SK-N-SH (cell line): ENCODE measurements at regions not wholly inside any gene's neighbourhood (a gene's known extent, or its start where the extent isn't known, plus 50 kb on each side); places are given as distances from the start of the nearest gene placed in this dataset.

Experiments
- CTCF ChIA-PET: fragments of 300-600, 350-600 bp; formaldehyde crosslinking; extraction: SDS; loops from one replicate; lab custom pipeline; 2021; lab: Yijun Ruan, JAX
- POLR2A ChIA-PET: fragments of 350-600 bp; sonication (Branson Sonifier 250); formaldehyde crosslinking; extraction: SDS; loops from one replicate; lab custom pipeline; 2020; ENCODE audit warnings: antibody characterized with exemption, inconsistent platforms; lab: Yijun Ruan, JAX
- DNase-seq: peaks from one replicate; pipeline ENCODE4 v3.0.0; 2012
- H2AFZ ChIP-seq: fragments of 200-600 bp; sonication (generic); 2 replicates; pipeline ENCODE4 v1.8.1; 2016; ENCODE audit warnings: antibody characterized with exemption, mild to moderate bottlenecking, low read depth
- H3F3A ChIP-seq: fragments of 200-600 bp; sonication (generic); replicated peaks from 2 replicates; pipeline ENCODE3; 2016; ENCODE audit warnings: antibody characterized with exemption, mild to moderate bottlenecking; ENCODE audit not compliant: insufficient read depth
- H3K27ac ChIP-seq, 2 experiments: fragments of 200-500 bp in 1 of 2; fragments of 200-600 bp in 1 of 2; sonication (Bioruptor generic) in 1 of 2; sonication (generic), shearing (Covaris generic) in 1 of 2; 2 replicates each; pipeline versions ENCODE4 v1.5.1 to v1.6.1; 2014 to 2016; ENCODE audit warnings: low read depth in 2 of 2, inconsistent platforms in 1 of 2, low read length in 1 of 2, mild to moderate bottlenecking in 1 of 2, mixed read lengths in 1 of 2
- H3K27me3 ChIP-seq: fragments of 200-600 bp; sonication (generic), shearing (Covaris generic); 2 replicates; pipeline ENCODE4 v1.6.1; 2016; ENCODE audit warnings: mixed run types; ENCODE audit not compliant: insufficient read depth
- H3K36me3 ChIP-seq, 2 experiments: fragments of 200-500 bp in 1 of 2; fragments of 200-600 bp in 1 of 2; sonication (Bioruptor generic) in 1 of 2; sonication (generic) in 1 of 2; replicated peaks in 1 of 2; 2 replicates each; pipeline versions ENCODE3 to v1.5.1; 2014 to 2016; ENCODE audit warnings: low read length in 1 of 2, mild to moderate bottlenecking in 1 of 2; ENCODE audit not compliant: insufficient read depth in 2 of 2, control insufficient read depth in 1 of 2
- H3K4me1 ChIP-seq, 2 experiments: fragments of 200-500 bp in 1 of 2; fragments of 200-600 bp in 1 of 2; sonication (Bioruptor generic) in 1 of 2; sonication (generic), shearing (Covaris generic) in 1 of 2; 2 replicates each; pipeline versions ENCODE4 v1.5.1 to v1.6.1; 2014 to 2016; ENCODE audit warnings: low read depth in 1 of 2, low read length in 1 of 2, mixed run types in 1 of 2; ENCODE audit not compliant: insufficient read depth in 2 of 2, control insufficient read depth in 1 of 2
- H3K4me2 ChIP-seq: fragments of 200-600 bp; sonication (generic), shearing (Covaris generic); 2 replicates; pipeline ENCODE4 v1.6.1; 2017; ENCODE audit warnings: mixed run types
- H3K4me3 ChIP-seq, 2 experiments: fragments of 200-500 bp in 1 of 2; fragments of 200-600 bp in 1 of 2; sonication (Bioruptor generic) in 1 of 2; sonication (generic), shearing (Covaris generic) in 1 of 2; 2 replicates each; pipeline versions ENCODE4 v1.5.1 to v1.8.1; 2014 to 2016; ENCODE audit warnings: low read depth in 2 of 2, inconsistent platforms in 1 of 2, low read length in 1 of 2, mild to moderate bottlenecking in 1 of 2, mixed read lengths in 1 of 2, moderate library complexity in 1 of 2
- H3K79me2 ChIP-seq: fragments of 200-600 bp; sonication (generic); 2 replicates; pipeline ENCODE4 v1.8.1; 2017; ENCODE audit warnings: mild to moderate bottlenecking; ENCODE audit not compliant: insufficient read depth
- H3K9ac ChIP-seq: fragments of 200-600 bp; sonication (generic); 2 replicates; pipeline ENCODE4 v1.6.1; 2017; ENCODE audit warnings: mixed run types
- H3K9me2 ChIP-seq: fragments of 200-600 bp; sonication (generic); 2 replicates; pipeline ENCODE4 v1.6.1; 2017; ENCODE audit warnings: mixed run types
- H3K9me3 ChIP-seq: fragments of 200-600 bp; sonication (generic); 2 replicates; pipeline ENCODE4 v1.6.1; 2017; ENCODE audit warnings: mixed run types, mild to moderate bottlenecking, moderate library complexity
- H4K20me1 ChIP-seq: fragments of 200-600 bp; sonication (generic); 2 replicates; pipeline ENCODE4 v1.6.1; 2017; ENCODE audit warnings: mild to moderate bottlenecking, mixed run types; ENCODE audit not compliant: insufficient read depth
- ELF1 ChIP-seq: IDR thresholded peaks from 2 replicates; pipeline ENCODE4 v1.4.0; 2012
- EP300 ChIP-seq, 2 experiments: IDR thresholded peaks; 2 replicates each; pipeline versions ENCODE4 v1.4.0 to v1.6.1; 2012; ENCODE audit warnings: borderline replicate concordance in 1 of 2, low read depth in 1 of 2, low read length in 1 of 2
- FOXJ3 ChIP-seq: sonication (generic); formaldehyde crosslinking; IDR thresholded peaks from 2 replicates; pipeline ENCODE4 v1.5.1; 2020; ENCODE audit warnings: mild to moderate bottlenecking, missing genetic modification reagents
- MXI1 ChIP-seq: IDR thresholded peaks from 2 replicates; pipeline ENCODE4 v1.6.1; 2012; ENCODE audit warnings: mild to moderate bottlenecking, low read depth, low read length, improper control_type of control experiment
- RAD21 ChIP-seq: IDR thresholded peaks from 2 replicates; pipeline ENCODE4 v1.6.1; 2012; ENCODE audit warnings: mild to moderate bottlenecking, low read length
- SMC3 ChIP-seq: IDR thresholded peaks from 2 replicates; pipeline ENCODE4 v1.6.1; 2012; ENCODE audit warnings: low read depth, low read length, improper control_type of control experiment
- TAF1 ChIP-seq: IDR thresholded peaks from 2 replicates; pipeline ENCODE4 v1.6.1; 2012; ENCODE audit warnings: low read depth, mild to moderate bottlenecking, low read length, moderate library complexity, borderline replicate concordance
- TEAD4 ChIP-seq: IDR thresholded peaks from 2 replicates; pipeline ENCODE4 v1.4.0; 2012; ENCODE audit warnings: mild to moderate bottlenecking, borderline replicate concordance; ENCODE audit not compliant: insufficient read depth
- WGBS: methylation state at CpG from one replicate; pipeline ENCODE4 v1.1.6; 2017; ENCODE audit warnings: low lambda C conversion rate; 5-methylcytosine and 5-hydroxymethylcytosine counted together
- TF ChIP-seq, protein P1 (sequence below): IDR thresholded peaks from 2 replicates; pipeline ENCODE4 v1.4.0; 2012; ENCODE audit warnings: low read depth
- TF ChIP-seq, protein P2 (sequence below): fragments of 200-600 bp; sonication (generic); IDR thresholded peaks from 2 replicates; pipeline ENCODE4 v1.6.1; 2017; ENCODE audit warnings: antibody characterized with exemption, mild to moderate bottlenecking, moderate library complexity

DNA sequence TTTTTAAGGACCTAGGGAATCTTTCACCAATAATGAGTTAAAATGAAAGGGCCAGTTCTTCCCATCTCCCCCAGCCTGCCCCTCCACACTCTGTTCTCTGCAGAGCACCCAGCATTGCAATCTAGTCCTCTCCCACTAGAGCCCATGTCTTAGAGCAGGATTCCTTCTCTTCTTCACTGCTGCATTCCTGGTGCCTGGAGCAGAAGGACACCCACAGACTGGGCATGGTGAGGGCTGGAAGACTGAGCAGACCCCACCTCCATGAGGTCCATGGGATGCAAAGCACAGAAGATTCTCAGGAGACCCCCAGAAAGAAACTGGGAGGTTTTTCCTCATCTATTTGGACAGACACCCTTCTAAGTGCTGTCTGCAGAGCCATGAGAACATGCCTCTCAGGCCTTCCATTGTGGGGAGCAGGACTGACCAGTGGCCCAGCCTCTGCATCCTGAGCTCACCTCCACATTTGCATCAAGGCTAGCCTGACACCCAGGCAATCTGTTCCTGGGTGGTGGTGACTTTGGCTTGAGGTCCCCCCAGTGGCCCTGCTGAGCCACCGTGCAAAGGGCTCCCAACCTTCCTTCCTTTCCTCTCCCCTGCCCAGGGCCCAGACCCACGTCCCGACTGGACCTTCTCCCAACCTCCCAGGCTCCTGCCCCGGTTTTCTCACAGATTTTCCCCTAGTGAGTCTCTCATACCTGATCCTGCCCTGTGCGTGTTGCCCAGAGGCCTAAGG, 74.2 kb upstream of the ZNF469 start:
- 93% methylated on average over 5 of the region's 5 CpGs for WGBS
- peaks cover 25 to 34% of the 10 kb centered on the region in 2 experiments; a peak in 3 of 4 replicates for H3K4me1 ChIP-seq
- POLR2A ChIA-PET, result no interaction called here

DNA sequence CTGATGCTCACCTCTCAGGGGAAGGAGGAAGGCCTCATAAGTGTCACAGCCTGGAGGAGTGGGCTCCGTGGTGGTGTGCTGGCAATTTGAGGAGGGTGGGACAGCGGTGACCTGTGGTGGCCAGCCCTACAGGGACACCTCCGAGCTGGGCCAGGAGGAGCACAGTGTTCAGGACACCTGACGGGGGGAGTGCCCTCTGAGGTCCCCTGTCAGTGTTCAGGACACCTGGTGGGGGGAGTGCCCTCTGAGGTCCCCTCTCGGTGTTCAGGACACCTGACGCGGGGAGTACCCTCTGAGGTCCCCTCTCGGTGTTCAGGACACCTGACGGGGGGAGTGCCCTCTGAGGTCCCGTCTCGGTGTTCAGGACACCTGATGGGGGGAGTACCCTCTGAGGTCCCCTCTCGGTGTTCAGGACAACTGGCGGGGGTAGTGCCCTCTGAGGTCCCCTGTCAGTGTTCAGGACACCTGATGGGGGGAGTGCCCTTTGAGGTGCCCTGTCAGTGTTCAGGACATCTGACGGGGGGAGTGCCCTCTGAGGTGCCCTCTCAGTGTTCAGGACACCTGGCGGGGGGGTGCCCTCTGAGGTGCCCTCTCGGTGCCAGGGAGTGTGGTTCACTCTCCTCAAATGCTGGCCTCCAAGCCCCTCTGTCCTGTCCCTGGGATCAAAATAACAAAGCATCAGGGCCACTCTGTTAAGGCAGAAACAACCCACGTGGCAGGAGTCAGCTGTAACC, 73.4 kb upstream of the ZNF469 start:
- ChIA-PET POLR2A (no interaction called here), CTCF (interaction anchor here (1.6 kb wide), 1 partner anchor 115 kb away, joined by 3 read pairs; no protein-coding TSS in a partner anchor)
- TF ChIP-seq EP300 (IDR thresholded peaks at IDR 0.05; ENCODE audit: borderline replicate concordance in 1 of 2, low read depth in 1 of 2, low read length in 1 of 2), result no peak
- no peak for TF ChIP-seq MXI1
- TF ChIP-seq ELF1, result no peak
- H3K9me3 ChIP-seq, result no peaks in the 10 kb centered on the region
- H3F3A ChIP-seq, result peaks cover 45% of the 10 kb centered on the region
- peaks cover 21 to 27% of the 10 kb centered on the region in 2 experiments; a peak in 3 of 4 replicates for H3K4me1 ChIP-seq
- H3K9ac ChIP-seq, result no peak overlapping the region
- no peaks in the 10 kb centered on the region for H3K36me3 ChIP-seq
- no peak overlapping the region for H3K4me2 ChIP-seq
- H3K27ac ChIP-seq, result peak overlapping the region in 1 of 2 experiments; percentile 99; a peak in 1 of 4 replicates
- 85% methylated on average over 7 of the region's 17 CpGs for WGBS
- H3K9me2 ChIP-seq, result no peaks in the 10 kb centered on the region
- no peaks in the 10 kb centered on the region for H3K79me2 ChIP-seq
- DNase-seq, result no peak
- H4K20me1 ChIP-seq, result no peaks in the 10 kb centered on the region
- H3K27me3 ChIP-seq, result no peaks in the 10 kb centered on the region
- no peak overlapping the region for H2AFZ ChIP-seq
- H3K4me3 ChIP-seq, result no peak overlapping the region

More for the DNA sequence above, 74.2 kb upstream of the ZNF469 start:
- H3K27ac ChIP-seq, result peak overlapping the region in 1 of 2 experiments; percentile 99; a peak in 2 of 4 replicates
- no peak for TF ChIP-seq TAF1
- peak; percentile 21; the same call in 1 of the 2 replicates for TF ChIP-seq RAD21
- H3K79me2 ChIP-seq, result no peaks in the 10 kb centered on the region
- peak overlapping the region; percentile 12; the same call in 1 of the 2 replicates for H3K4me2 ChIP-seq
- peak overlapping the region; percentile 63; the same call in 1 of the 2 replicates for H3K9ac ChIP-seq
- H3K4me3 ChIP-seq, result no peak overlapping the region
- H4K20me1 ChIP-seq, result no peaks in the 10 kb centered on the region
- H3F3A ChIP-seq, result peaks cover 51% of the 10 kb centered on the region
- H3K27me3 ChIP-seq, result no peaks in the 10 kb centered on the region
- DNase-seq, result no peak
- H3K9me2 ChIP-seq, result no peaks in the 10 kb centered on the region
- no peak overlapping the region; the same call in 1 of the 2 replicates for H2AFZ ChIP-seq
- H3K9me3 ChIP-seq, result no peaks in the 10 kb centered on the region
- H3K36me3 ChIP-seq, result no peaks in the 10 kb centered on the region
- CTCF ChIA-PET, result interaction anchor here (1.6 kb wide), 1 partner anchor 114 kb away, joined by 3 read pairs; no protein-coding TSS in a partner anchor

DNA sequence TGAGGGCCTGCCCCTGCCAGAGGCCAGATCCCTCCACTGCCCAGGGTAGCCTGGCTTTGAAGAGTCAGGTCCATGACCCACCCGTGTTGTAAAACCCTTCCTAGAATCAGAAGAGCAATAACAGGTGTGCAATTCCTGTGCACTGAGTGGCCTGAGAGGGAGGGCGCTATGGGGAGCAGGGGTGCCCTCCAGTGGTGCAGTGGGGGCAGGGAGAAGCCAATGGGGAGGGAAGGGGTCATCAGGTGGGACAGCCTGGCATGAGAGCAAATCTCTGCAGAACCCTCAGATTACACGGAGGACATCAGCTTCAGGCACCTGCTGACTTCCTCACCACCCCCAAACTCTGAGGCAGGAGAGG, 72.9 kb upstream of the ZNF469 start:
- Histone ChIP-seq H3K9me3 (no peaks in the 10 kb centered on the region), H3F3A (peaks cover 40% of the 10 kb centered on the region), H2AFZ (no peak overlapping the region), H3K9me2 (no peaks in the 10 kb centered on the region), H3K4me2 (no peak overlapping the region), H3K27me3 (no peaks in the 10 kb centered on the region), H3K27ac (no peak overlapping the region), H3K4me3 (no peak overlapping the region), H3K36me3 (no peaks in the 10 kb centered on the region), H3K79me2 (no peaks in the 10 kb centered on the region), H3K4me1 (peaks cover 18 to 22% of the 10 kb centered on the region in 2 experiments; a peak in 3 of 4 replicates), H4K20me1 (no peaks in the 10 kb centered on the region), H3K9ac (no peak overlapping the region)
- ChIA-PET CTCF (interaction anchor here (1.2 kb wide), 1 partner anchor 128 kb away, joined by 4 read pairs; no protein-coding TSS in a partner anchor), POLR2A (no interaction called here)
- TF ChIP-seq RAD21 (peak; percentile 61), TEAD4 (no peak), FOXJ3 (CRISPR knock-in tag) (no peak), SMC3 (peak; percentile 41)
- TF ChIP-seq, protein P1, sequence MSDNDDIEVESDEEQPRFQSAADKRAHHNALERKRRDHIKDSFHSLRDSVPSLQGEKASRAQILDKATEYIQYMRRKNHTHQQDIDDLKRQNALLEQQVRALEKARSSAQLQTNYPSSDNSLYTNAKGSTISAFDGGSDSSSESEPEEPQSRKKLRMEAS, result no peak
- TF ChIP-seq, protein P2, sequence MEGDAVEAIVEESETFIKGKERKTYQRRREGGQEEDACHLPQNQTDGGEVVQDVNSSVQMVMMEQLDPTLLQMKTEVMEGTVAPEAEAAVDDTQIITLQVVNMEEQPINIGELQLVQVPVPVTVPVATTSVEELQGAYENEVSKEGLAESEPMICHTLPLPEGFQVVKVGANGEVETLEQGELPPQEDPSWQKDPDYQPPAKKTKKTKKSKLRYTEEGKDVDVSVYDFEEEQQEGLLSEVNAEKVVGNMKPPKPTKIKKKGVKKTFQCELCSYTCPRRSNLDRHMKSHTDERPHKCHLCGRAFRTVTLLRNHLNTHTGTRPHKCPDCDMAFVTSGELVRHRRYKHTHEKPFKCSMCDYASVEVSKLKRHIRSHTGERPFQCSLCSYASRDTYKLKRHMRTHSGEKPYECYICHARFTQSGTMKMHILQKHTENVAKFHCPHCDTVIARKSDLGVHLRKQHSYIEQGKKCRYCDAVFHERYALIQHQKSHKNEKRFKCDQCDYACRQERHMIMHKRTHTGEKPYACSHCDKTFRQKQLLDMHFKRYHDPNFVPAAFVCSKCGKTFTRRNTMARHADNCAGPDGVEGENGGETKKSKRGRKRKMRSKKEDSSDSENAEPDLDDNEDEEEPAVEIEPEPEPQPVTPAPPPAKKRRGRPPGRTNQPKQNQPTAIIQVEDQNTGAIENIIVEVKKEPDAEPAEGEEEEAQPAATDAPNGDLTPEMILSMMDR, result 0 out of 2 replicates have a peak, but pooled peaks have one; percentile 15
- WGBS, result 79% methylated on average over 3 of the region's 3 CpGs
- DNase-seq, result peak; percentile 73
